ENCODE measurements at regions not wholly inside any gene's neighbourhood (a gene's known extent, or its start where the extent isn't known, plus 50 kb on each side); places are given as distances from the start of the nearest gene placed in this dataset.

DNA sequence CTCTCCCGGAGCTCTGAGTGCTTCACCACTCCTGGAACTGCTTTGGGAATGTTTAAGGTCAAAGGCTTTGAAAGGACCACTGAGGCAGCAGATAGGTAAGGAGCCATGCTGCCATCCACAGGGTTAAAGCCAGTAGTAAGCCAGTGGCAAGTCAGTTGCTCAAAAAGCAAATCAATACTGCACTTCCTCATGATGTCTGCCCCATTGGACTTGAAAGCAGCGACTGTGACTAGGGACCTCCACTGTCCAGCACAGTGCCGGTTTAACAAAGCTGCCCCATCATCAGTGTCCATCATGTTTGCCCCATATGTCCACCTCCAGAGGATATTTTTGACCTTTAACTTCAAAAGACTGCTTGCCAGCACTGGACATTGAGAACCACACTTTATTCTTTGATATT is 49.9 kb upstream of the FGF13 start:
- TF ChIP-seq, protein P1, sequence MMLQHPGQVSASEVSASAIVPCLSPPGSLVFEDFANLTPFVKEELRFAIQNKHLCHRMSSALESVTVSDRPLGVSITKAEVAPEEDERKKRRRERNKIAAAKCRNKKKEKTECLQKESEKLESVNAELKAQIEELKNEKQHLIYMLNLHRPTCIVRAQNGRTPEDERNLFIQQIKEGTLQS (CRISPR knock-in tag; conservative IDR thresholded peaks at IDR 0.05) = no peak
- TF ChIP-seq, protein P2, sequence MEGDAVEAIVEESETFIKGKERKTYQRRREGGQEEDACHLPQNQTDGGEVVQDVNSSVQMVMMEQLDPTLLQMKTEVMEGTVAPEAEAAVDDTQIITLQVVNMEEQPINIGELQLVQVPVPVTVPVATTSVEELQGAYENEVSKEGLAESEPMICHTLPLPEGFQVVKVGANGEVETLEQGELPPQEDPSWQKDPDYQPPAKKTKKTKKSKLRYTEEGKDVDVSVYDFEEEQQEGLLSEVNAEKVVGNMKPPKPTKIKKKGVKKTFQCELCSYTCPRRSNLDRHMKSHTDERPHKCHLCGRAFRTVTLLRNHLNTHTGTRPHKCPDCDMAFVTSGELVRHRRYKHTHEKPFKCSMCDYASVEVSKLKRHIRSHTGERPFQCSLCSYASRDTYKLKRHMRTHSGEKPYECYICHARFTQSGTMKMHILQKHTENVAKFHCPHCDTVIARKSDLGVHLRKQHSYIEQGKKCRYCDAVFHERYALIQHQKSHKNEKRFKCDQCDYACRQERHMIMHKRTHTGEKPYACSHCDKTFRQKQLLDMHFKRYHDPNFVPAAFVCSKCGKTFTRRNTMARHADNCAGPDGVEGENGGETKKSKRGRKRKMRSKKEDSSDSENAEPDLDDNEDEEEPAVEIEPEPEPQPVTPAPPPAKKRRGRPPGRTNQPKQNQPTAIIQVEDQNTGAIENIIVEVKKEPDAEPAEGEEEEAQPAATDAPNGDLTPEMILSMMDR (IDR thresholded peaks at IDR 0.05) = no peak
- TF ChIP-seq, protein P3, sequence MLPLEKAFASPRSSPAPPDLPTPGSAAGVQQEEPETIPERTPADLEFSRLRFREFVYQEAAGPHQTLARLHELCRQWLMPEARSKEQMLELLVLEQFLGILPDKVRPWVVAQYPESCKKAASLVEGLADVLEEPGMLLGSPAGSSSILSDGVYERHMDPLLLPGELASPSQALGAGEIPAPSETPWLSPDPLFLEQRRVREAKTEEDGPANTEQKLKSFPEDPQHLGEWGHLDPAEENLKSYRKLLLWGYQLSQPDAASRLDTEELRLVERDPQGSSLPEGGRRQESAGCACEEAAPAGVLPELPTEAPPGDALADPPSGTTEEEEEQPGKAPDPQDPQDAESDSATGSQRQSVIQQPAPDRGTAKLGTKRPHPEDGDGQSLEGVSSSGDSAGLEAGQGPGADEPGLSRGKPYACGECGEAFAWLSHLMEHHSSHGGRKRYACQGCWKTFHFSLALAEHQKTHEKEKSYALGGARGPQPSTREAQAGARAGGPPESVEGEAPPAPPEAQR (CRISPR knock-in tag; IDR thresholded peaks at IDR 0.05) = no peak
- TF ChIP-seq, protein P4, sequence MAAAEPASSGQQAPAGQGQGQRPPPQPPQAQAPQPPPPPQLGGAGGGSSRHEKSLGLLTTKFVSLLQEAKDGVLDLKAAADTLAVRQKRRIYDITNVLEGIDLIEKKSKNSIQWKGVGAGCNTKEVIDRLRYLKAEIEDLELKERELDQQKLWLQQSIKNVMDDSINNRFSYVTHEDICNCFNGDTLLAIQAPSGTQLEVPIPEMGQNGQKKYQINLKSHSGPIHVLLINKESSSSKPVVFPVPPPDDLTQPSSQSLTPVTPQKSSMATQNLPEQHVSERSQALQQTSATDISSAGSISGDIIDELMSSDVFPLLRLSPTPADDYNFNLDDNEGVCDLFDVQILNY (CRISPR knock-in tag; IDR thresholded peaks at IDR 0.05) = no peak
- TF ChIP-seq SMAD3 (CRISPR knock-in tag; IDR thresholded peaks at IDR 0.05; ENCODE audit: borderline replicate concordance) (no peak), TCF7 (CRISPR knock-in tag; IDR thresholded peaks at IDR 0.05; ENCODE audit: low read depth) (no peak), ZNF121 (CRISPR knock-in tag; IDR thresholded peaks at IDR 0.05) (no peak)
- TF ChIP-seq, protein P5, sequence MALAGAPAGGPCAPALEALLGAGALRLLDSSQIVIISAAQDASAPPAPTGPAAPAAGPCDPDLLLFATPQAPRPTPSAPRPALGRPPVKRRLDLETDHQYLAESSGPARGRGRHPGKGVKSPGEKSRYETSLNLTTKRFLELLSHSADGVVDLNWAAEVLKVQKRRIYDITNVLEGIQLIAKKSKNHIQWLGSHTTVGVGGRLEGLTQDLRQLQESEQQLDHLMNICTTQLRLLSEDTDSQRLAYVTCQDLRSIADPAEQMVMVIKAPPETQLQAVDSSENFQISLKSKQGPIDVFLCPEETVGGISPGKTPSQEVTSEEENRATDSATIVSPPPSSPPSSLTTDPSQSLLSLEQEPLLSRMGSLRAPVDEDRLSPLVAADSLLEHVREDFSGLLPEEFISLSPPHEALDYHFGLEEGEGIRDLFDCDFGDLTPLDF (CRISPR knock-in tag; IDR thresholded peaks at IDR 0.05) = no peak
- TF ChIP-seq, protein P6, sequence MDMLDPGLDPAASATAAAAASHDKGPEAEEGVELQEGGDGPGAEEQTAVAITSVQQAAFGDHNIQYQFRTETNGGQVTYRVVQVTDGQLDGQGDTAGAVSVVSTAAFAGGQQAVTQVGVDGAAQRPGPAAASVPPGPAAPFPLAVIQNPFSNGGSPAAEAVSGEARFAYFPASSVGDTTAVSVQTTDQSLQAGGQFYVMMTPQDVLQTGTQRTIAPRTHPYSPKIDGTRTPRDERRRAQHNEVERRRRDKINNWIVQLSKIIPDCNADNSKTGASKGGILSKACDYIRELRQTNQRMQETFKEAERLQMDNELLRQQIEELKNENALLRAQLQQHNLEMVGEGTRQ (CRISPR knock-in tag; IDR thresholded peaks at IDR 0.05) = no peak
- TF ChIP-seq, protein P7, sequence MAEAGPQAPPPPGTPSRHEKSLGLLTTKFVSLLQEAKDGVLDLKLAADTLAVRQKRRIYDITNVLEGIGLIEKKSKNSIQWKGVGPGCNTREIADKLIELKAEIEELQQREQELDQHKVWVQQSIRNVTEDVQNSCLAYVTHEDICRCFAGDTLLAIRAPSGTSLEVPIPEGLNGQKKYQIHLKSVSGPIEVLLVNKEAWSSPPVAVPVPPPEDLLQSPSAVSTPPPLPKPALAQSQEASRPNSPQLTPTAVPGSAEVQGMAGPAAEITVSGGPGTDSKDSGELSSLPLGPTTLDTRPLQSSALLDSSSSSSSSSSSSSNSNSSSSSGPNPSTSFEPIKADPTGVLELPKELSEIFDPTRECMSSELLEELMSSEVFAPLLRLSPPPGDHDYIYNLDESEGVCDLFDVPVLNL (CRISPR knock-in tag; IDR thresholded peaks at IDR 0.05; ENCODE audit: borderline replicate concordance, low read depth) = no peak

Measured in WTC11 (cell line).